ENCODE measurements at regions not wholly inside any gene's neighbourhood (a gene's known extent, or its start where the extent isn't known, plus 50 kb on each side); places are given as distances from the start of the nearest gene placed in this dataset.
"Not testable (repeated sequence)": the region's sequence is repeated elsewhere in the genome, so short reads cannot be mapped to it uniquely, and the experiment has no call there.

- DNase-seq, result no peak
Observed at GRCh38 chr4:115485402-115485801, 372.0 kb upstream of the NDST4 start.

DNA sequence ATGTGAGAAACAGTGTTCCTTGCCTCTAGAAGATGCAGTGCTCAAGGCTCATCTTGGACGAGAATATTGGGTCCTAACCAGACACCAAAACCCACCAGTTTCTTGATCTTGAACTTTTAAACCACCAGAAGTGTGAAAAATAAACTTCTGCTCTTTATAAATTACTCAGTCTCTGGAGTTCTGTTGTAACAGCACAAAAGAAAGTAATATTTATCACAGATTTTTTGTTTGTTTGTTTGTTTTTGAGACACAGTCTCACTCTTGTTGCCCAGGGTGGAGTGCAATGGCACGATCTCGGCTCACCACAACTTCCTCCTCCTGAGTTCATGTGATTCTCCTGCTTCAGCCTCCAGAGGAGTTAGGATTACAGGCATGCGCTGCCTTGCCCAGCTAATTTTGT lies 371.1 kb upstream of the NDST4 start:
- DNase-seq, result no peak

DNA sequence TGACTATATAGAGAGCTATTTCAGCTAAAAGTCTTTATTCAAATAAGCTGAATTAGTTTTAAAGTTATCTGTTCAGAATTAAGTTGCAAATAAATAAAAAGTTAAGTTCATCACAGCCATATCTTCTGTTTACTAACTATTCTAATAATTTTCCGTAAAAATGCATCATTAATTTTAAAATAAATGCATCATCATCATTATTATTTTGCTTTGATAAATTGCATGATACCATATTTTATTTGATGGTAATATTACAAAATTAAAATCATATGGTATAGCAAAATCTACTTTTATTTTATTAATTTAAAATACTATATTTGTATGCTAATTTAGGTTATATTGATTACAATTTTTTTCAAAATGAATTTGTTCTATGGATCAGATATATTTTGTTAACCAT lies 357.3 kb upstream of the NDST4 start:
- no peak for DNase-seq

- DNase-seq, result not testable (repeated sequence)
Observed at GRCh38 chr4:115459301-115459700, 345.9 kb upstream of the NDST4 start.

GRCh38 chr4:115456231-115456630 lies 342.8 kb upstream of the NDST4 start:
- DNase-seq, result no peak

GRCh38 chr4:115454228-115454627 lies 340.8 kb upstream of the NDST4 start:
- DNase-seq, result no peak

DNA sequence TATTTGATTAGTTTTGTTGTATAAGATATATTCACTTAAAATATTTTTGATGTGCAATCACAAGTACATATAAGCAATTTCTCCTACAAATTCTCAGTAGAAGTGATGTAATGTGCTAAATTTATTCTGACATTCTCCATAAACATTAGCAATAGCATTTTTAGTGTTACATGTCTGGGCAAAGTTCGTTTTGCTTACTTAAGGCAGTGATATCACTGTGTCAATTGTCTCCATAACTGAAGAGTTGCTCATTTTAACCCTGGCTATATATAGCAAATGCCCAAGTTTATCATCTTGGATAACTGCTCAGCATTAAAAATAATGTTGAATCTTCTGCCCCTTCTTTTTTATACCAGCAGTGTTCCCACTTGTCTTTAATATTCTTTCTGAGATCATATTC lies 340.0 kb upstream of the NDST4 start:
- no peak for DNase-seq

- not testable (repeated sequence) for DNase-seq
Observed at GRCh38 chr4:115452229-115452628, 338.8 kb upstream of the NDST4 start.

GRCh38 chr4:115437739-115438138 lies 324.3 kb upstream of the NDST4 start:
- no peak for DNase-seq

- DNase-seq, result no peak
Observed at GRCh38 chr4:115433491-115433890, 320.1 kb upstream of the NDST4 start.

GRCh38 chr4:115430024-115430423 lies 316.6 kb upstream of the NDST4 start:
- no peak for DNase-seq

GRCh38 chr4:115428455-115428854 lies 315.0 kb upstream of the NDST4 start:
- DNase-seq, result no peak

DNA sequence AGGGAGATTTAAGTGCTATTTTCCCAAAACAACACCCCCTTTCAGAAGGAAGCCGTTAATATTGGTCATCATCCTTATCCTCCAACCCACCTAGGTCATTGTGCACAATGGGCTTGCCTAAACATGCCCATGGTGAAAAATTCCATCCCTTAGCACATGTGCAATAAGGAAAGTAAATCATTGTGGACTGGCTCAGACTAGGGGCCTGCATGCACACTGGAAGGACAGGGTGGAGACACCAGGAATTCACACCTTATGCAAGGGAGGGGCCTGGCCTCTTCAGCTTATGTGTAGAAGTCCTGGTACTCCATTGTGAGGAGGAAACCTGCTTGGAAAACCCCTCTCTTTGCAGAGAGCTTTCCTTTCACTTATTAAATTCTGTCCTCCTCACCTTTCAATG lies 311.4 kb upstream of the NDST4 start:
- no peak for DNase-seq

DNA sequence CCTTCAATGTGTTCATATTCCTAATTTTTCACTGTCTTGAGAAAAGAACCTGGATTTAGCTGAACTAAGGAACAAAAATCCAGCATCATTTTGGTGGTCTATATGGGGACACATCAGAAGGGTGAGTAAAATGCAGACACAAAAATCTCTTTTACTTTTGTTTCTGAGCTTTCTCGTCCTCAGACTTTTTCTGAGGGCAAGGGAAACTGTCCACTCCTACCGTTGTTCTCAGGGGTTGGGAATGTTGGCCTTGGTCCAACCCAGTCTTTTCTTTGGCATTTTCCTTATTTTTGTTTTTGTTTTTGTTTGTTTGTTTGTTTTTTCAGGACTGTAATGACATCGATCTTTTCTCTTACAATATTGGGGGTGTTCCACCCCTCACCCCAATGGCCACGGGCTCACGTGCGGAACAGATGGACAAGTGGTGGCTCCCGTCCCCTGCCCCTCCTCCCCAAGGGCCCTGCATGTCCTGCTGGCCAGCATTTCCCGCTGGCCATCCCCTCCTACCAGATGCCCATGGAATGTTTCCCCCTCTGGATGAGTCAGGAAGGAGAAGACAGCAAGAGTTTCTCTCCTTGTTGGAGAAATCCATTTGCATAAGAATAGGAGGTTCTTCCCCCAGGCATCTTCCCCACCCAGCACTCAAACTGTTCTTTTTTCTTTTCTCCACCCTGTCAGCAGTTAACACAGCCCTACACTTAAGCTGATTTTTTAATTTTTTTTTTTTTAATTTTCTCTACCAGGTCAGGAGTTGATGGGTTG lies 305.4 kb upstream of the NDST4 start:
- no peak for DNase-seq

GRCh38 chr4:115396034-115396433 lies 282.6 kb upstream of the NDST4 start:
- no peak for DNase-seq

DNA sequence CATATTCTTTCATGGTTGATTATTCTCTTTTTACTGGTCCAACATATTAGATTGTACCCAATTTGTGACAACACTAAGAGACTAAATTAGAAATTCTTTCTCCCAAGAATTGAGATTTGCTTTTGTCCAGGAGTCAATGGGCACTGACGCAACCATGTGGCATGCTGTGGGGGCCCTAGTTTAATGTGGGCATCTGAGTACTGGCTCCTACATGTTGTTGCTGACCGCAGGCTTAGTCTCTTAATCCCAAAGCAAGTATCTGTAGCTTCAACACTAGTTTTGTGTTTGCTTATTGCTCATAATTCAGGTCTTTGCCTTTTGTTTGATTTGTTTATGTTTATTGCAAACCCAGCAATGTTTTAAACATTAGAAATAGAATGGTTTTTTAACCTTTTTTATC lies 263.4 kb upstream of the NDST4 start:
- no peak for DNase-seq

DNA sequence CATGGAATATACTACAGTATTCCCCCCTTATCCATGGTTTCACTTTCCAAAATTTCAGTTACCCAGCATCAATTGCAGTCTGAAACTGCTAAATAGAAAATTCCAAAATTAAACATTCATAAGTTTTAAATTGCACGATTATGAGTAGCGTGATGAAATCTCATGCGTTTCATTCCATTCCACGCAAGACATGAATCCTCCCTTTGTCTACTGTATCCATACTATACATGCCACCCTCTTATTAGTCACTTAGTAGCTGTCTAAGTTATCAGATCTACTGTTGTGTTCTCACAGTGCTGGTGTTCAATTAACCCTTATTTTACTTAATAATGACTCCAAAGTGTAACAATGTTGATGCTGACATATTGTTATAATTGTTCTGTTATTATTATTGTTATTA lies 261.2 kb upstream of the NDST4 start:
- no peak for DNase-seq

DNA sequence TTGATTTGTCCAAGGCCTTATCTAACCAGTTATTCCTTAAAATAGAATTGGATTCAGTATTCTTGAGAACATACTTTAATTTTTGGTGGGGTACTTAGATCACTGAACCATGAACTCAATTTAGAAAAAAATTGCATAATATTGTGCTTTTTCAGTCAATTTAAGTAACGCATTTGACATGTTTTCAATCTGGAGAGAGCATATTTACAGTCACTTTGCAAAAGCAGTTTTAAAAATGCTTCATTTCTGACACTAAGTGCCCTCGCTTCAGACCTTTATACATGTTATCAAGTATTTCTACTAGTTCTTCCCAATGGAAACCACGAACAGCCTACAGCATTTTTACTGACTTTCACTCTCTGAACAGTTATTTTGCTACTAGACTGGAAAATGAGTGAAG lies 257.1 kb upstream of the NDST4 start:
- no peak for DNase-seq

DNA sequence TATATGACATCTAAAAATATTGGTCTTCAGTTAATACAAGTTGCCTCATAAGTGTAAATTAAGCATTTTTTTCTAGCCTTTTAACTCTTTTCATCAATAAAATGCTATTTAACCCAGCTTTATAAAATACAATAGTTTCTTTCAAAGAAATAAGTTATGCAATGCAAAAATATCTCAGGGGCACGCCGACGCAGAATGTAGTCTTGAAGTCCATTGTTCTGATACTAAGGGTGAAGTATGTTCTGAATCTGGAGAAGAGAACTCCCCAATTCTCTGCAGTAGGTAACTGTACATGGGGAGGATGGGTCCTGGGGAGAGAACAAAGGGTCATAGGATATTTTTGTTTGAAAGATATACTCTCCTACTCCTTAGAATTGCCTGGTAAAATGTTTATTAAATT lies 256.6 kb upstream of the NDST4 start:
- DNase-seq, result no peak

DNA sequence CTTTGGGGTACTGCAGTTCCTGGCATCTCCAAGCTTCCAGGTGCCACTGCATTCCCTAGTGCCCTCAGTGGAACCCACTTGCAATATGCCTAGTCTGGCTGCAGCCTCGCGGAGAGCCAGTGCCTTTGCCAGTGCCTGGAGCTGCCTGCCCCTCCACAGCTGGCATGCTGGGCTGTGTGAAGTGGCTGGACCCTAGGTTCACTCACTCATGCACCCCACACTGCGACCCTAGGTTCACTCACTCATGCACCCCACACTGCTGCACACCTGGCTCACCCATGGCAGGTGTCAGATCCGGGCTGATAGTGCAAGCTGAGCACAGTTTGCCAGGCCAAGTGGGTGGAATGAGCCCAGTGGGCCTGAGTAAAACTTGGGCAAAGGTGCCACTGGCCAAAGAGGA lies 253.0 kb upstream of the NDST4 start:
- no peak for DNase-seq

DNA sequence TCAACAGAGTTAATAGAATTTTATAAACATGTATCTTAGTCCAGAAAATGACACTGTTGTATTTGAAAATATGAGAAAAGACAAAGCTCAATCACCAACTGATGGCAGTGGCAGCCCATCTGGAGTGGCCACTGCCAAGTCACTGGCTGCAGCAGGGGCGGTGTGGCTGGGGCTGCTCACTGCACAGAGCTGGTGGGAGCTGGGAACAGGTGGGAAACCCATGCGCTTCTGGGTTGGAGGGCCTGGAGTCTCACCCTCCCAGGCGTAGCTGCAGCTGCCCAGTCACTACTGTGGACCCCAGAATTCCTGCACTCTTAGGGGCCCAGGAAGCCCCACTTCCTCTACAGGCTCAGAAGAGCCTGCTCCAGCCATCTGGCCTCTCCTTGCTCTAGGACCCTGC lies 251.8 kb upstream of the NDST4 start:
- no peak for DNase-seq

GRCh38 chr4:115361781-115362180 lies 248.4 kb upstream of the NDST4 start:
- no peak for DNase-seq

- DNase-seq, result no peak
Observed at GRCh38 chr4:115360431-115360830, 247.0 kb upstream of the NDST4 start.

DNA sequence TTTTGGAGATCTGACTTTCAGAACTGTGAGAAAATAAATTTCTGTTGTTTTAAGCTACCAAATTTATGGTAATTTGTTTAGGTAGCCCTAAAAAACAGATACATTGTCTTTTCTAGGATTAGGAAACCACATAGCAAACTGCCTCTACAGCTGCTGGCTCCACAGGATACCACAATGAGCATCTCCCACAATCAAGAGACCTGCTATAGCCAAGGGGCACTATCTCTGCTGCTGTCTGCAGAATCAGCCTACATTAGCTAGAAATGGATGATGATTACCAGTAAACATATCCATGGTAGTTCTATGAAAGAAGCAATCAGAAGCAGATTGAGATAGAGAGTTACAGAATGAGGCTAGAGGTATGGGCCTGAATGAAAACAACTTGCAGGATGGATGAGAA lies 244.4 kb upstream of the NDST4 start:
- no peak for DNase-seq
